Gastrocnemius medialis (tissue), 4 donors: ENCODE measurements at regions not wholly inside any gene's neighbourhood (a gene's known extent, or its start where the extent isn't known, plus 50 kb on each side); places are given as distances from the start of the nearest gene placed in this dataset.
A peak's percentile ranks its signal among the peaks of the same experiment; 100 is the strongest.

Source experiments
- ATAC-seq, 2 donors: fragments of 150-250 bp; one replicate each; pipeline ENCODE4 v1.9.1; 2016
- DNase-seq, 2 donors: peaks; one replicate each; pipeline ENCODE4 v3.0.0-alpha.2; 2019
- H3K27ac ChIP-seq, 4 donors: fragments of 200-600 bp; sonication (generic); 1 replicate in 1 of 4; 2 replicates in 3 of 4; pipeline ENCODE4 v1.5.1; 2016 to 2018; ENCODE audit warnings: mild to moderate bottlenecking in 2 of 4, moderate library complexity in 1 of 4
- H3K27me3 ChIP-seq, 3 donors: fragments of 200-600 bp; sonication (generic) in 2 of 3; 1 replicate in 1 of 3; 2 replicates in 2 of 3; pipeline versions ENCODE4 v1.5.1 to v1.6.0; 2016 to 2019; ENCODE audit warnings: mild to moderate bottlenecking in 1 of 3, moderate library complexity in 1 of 3
- H3K36me3 ChIP-seq, 2 donors: fragments of 200-600 bp; sonication (generic) in 1 of 2; one replicate each; pipeline ENCODE4 v1.5.1; 2017 to 2018
- H3K4me1 ChIP-seq, 2 donors: fragments of 200-600 bp; sonication (generic) in 1 of 2; one replicate each; pipeline ENCODE4 v1.5.1; 2016 to 2017; ENCODE audit warnings: mild to moderate bottlenecking in 2 of 2
- H3K4me3 ChIP-seq, 4 donors: fragments of 200-600 bp; sonication (generic) in 3 of 4; 1 replicate in 1 of 4; 2 replicates in 3 of 4; pipeline ENCODE4 v1.5.1; 2016 to 2019; ENCODE audit warnings: mild to moderate bottlenecking in 2 of 4
- H3K9me3 ChIP-seq, 3 donors: fragments of 200-600 bp; sonication (generic) in 2 of 3; 1 replicate in 1 of 3; 2 replicates in 2 of 3; pipeline ENCODE4 v1.5.1; 2016 to 2019
- CTCF ChIP-seq, 5 experiments: fragments of 450-650 bp in 3 of 5; fragments of 200-600 bp in 2 of 5; sonication (generic) in 2 of 5; IDR thresholded peaks in 4 of 5; conservative IDR thresholded peaks in 1 of 5; 1 replicate in 4 of 5; 2 replicates in 1 of 5; pipeline ENCODE4 v1.5.1; 2016 to 2019; ENCODE audit warnings: antibody characterized with exemption in 5 of 5, mild to moderate bottlenecking in 3 of 5, moderate library complexity in 3 of 5
- POLR2A ChIP-seq, 2 donors: fragments of 450-650 bp; IDR thresholded peaks; one replicate each; pipeline ENCODE4 v1.6.1; 2017; ENCODE audit warnings: antibody characterized with exemption in 2 of 2, mild to moderate bottlenecking in 2 of 2, moderate library complexity in 2 of 2
- in situ Hi-C, 4 donors: fragments of 200-750 bp; cut with MboI; loops; one replicate each; pipeline versions ENCODE4 v1.15.0 to v1.8.0; 2017; ENCODE audit warnings: low sequenced_read_pairs in 4 of 4
- intact Hi-C: fragments of 100-400 bp; cut with DNase I; formaldehyde crosslinking; loops from one replicate; pipeline ENCODE4 v1.15.1; 2023; ENCODE audit warnings: low total_unique reads

DNA sequence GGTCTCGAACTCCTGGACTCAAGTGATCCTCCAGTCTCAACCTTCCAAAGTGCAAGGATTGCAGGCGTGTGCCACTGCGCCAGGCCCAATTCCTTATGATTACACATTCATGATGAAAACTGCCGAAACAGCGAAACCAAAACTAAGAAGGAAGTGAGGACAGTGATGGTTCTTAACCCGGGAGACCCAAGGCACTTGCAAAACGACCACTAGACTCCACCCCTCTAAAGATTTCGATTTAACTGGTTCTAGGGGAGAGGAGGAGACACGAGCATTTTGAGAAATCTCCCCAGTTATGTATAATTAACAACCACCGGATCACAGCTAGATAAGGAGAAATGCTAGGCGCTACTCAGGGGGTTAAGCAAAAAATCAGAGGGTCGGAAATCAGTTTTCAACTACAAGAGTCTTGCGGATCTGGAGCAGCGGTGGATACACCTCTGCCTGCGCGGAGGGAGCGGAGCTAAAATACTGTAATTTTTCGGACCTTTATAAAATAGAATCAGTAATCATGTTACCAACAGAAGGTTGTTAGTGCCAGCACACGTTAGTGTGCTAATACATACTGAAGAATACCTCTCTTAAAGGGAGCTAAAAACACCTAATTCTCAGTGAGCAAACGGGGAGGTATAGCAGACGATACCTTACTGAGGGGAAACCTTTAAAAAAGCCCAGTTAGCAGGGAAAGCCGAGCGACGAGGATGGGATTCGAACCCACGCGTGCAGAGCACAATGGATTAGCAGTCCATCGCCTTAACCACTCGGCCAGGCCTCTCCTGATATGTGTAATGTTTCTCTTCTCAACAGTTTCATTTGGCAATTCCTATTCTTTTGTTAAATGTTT lies 60.0 kb upstream of the BTN3A2 start:
- DNase-seq (no peak), ATAC-seq (peak; percentile 57 to 61)
- Histone ChIP-seq H3K9me3 (no peaks in the 10 kb centered on the region), H3K27ac (peak overlapping the region; percentile 19 to 72 (median 48)), H3K36me3 (no peaks in the 10 kb centered on the region), H3K4me3 (peak overlapping the region; percentile 33 to 50 (median 43)), H3K4me1 (no peaks in the 10 kb centered on the region), H3K27me3 (no peaks in the 10 kb centered on the region)
- in situ Hi-C loops: no loop called here
- TF ChIP-seq POLR2A (IDR thresholded peaks at IDR 0.05) (no peak), CTCF (IDR thresholded peaks at IDR 0.05 in 4 of 5, conservative IDR thresholded peaks at IDR 0.05 in 1 of 5) (no peak)
- intact Hi-C loops: no loop called here

- peak overlapping the region in 1 of 4 donors; percentile 72 for H3K27ac ChIP-seq
- no peak overlapping the region for H3K4me3 ChIP-seq
- DNase-seq: no peak
Measured at GRCh38 chr6:26305641-26305969, 59.4 kb upstream of the BTN3A2 start.

GRCh38 chr6:26306232-26306631 lies 58.8 kb upstream of the BTN3A2 start:
- ATAC-seq (no peak), DNase-seq (no peak)
- intact Hi-C loops (no loop called here), in situ Hi-C loops (no loop called here)
- TF ChIP-seq CTCF (IDR thresholded peaks at IDR 0.05 in 4 of 5, conservative IDR thresholded peaks at IDR 0.05 in 1 of 5) (no peak), POLR2A (IDR thresholded peaks at IDR 0.05) (no peak)
- Histone ChIP-seq H3K4me1 (peaks cover 0 to 8% of the 10 kb centered on the region in 2 donors), H3K27me3 (no peaks in the 10 kb centered on the region), H3K27ac (no peak overlapping the region), H3K4me3 (no peak overlapping the region), H3K36me3 (no peaks in the 10 kb centered on the region), H3K9me3 (no peaks in the 10 kb centered on the region)

More at GRCh38 chr6:26305641-26305969, 59.4 kb upstream of the BTN3A2 start:
- TF ChIP-seq POLR2A (IDR thresholded peaks at IDR 0.05) (no peak), CTCF (IDR thresholded peaks at IDR 0.05 in 4 of 5, conservative IDR thresholded peaks at IDR 0.05 in 1 of 5) (no peak)
- H3K9me3 ChIP-seq: no peaks in the 10 kb centered on the region
- intact Hi-C loops (no loop called here), in situ Hi-C loops (no loop called here)
- H3K27me3 ChIP-seq: no peaks in the 10 kb centered on the region
- H3K36me3 ChIP-seq: no peaks in the 10 kb centered on the region
- no peak for ATAC-seq
- H3K4me1 ChIP-seq: peaks cover 0 to 3% of the 10 kb centered on the region in 2 donors

DNA sequence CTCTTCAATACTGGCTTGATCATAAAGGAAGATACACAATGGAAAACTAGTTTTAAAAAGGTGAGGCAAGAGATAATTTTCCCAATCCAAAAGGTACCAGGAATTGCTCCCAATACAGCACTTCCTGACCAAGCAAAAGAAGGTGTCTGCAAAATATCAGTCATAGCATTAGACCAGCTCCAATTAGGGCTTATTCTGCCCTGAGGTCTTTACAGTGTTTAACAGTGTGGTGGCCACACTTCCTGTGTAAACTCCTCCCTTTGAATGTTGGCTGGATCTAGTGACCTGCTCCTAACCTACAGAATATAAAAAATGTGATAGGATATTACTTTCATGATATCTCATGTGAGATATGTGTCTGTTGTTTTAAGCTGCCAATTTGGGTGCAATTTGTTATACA lies 57.1 kb upstream of the BTN3A2 start:
- intact Hi-C loops: no loop called here
- Histone ChIP-seq H3K36me3 (no peaks in the 10 kb centered on the region), H3K27me3 (no peaks in the 10 kb centered on the region), H3K4me1 (peaks cover 8 to 10% of the 10 kb centered on the region in 2 donors), H3K27ac (no peak overlapping the region), H3K4me3 (no peak overlapping the region), H3K9me3 (no peaks in the 10 kb centered on the region)
- ATAC-seq: no peak
- TF ChIP-seq POLR2A (IDR thresholded peaks at IDR 0.05) (no peak), CTCF (IDR thresholded peaks at IDR 0.05 in 4 of 5, conservative IDR thresholded peaks at IDR 0.05 in 1 of 5) (no peak)
- no peak for DNase-seq
- in situ Hi-C loops: no loop called here
